Fibroblast of skin of scalp (primary cell): ENCODE measurements at regions not wholly inside any gene's neighbourhood (a gene's known extent, or its start where the extent isn't known, plus 50 kb on each side); places are given as distances from the start of the nearest gene placed in this dataset.

Experiments
- DNase-seq: peaks from one replicate; pipeline ENCODE4 v3.0.0-alpha.2; 2013

DNA sequence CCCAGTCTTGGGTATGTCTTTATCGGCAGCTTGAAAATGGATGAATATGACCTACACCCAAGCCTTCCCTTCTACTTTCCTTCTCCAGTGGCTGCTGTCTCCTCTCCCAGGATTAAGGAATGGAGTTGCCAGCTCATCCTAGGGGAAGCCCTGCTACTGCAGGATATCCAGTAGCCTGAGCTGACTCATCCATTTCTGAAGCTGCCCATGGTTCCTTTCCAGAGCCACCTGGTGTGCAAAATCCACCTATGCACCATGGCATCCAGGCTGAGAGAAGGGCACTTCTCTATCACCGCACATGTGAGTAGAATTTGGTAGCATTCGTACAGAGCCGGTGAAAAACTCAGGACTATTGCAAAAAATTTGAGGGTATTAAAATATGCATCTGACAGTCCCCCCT is 290.8 kb downstream of the YTHDC2 start:
- DNase-seq, result peak; percentile 18

DNA sequence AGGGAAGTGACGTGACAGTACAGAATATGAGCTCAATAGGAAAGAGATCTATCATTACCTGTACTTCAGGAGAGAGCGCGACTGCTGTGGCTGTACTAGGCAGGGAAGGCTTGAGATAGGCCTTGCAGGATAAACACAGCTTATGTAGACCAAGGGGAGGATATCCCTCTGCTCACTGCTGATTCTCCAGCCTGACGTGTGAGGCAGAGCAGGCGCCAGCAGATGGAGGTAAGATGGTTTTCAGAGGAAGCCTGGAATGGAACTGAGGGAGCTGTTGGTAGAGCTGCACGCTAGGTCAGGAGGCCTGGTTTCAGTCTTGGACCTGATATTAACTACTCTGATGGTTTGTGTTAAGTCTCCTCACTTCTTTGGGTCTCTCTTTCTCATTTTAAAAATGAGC is 291.4 kb downstream of the YTHDC2 start:
- DNase-seq, result no peak

DNA sequence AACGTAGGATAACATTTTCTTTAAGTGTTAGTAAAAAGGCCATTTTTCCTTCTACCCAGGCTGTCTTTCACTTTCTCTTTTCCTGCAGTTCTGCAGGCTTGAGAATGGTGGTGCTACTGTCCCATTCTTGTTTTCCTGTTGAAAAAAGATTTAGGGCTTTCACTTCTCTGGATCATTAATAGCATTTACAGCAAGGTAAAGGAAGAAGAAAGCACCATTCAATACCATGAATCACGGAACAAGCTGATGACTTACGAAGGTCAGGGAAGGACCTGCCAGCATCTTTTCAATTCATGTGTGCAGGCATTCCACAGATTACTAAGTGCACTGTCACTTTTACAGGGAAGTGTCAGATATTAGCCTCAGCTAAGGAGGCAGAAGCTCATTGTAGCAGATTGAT is 292.8 kb downstream of the YTHDC2 start:
- peak; percentile 58 for DNase-seq

DNA sequence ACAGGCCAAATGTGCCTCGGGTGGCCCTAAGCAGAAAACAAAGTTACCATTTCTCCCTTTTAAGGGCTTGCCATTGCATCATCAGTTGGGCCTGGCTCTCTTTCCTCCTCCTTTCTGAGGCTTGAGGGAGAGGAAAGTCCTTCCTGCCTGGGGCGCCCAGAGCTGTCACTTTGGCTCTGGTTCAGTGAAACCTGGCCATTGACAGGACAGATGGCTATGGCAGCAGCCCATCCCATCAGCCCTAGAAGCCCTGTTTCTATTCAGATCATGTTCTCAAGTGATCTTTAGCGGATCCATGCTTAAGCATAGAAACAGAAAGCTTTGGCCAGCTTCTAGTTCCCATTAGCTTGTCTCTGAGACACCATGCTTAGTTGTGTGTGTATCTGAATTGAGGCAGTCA is 293.4 kb downstream of the YTHDC2 start:
- peak; percentile 52 for DNase-seq

DNA sequence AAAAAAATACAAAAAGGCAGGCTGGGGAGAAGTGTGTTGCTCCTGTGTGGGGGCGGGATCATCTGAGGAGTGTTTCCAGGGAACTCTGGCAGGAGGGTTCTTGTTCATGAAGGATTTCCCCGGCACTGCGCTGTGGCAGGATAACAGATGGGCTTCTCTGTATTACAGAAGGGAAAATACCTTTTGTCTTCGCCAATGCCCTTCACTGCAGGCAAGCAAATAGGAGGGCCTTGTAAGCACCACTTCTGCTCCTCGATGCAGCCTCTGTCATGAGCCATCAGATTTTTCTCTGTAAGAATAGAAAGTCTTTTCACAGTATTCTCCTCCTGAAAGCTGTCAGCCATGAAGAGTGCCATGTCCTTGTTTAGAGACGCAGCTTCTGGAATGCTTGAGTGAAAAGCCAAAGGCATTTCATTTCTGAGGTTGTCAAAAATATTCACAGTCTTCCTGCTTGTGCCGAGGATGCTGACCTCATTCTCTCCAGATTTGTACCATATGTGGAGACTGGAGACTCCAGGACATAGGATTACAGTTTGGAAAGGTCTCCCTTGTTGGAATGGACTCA is 294.0 kb downstream of the YTHDC2 start:
- DNase-seq, result peak; percentile 84

DNA sequence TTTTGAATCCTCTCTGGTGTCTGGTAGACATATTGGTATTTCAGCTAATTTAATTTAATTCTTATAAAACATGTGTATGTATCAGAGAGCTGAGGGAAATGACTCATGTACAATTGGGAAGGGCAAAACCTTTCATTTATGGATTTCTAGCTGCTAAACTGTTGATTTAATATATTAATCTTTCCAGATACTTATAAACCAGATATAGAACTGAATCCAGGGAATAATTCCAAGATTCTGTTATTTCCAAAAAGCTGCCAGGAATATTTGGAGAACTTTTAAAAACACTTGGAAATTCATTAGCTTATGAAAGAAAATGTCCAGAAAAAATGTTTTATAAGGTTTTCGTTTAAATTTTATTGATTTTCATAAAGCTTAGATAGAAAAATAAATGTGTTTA is 295.5 kb downstream of the YTHDC2 start:
- no peak for DNase-seq

DNA sequence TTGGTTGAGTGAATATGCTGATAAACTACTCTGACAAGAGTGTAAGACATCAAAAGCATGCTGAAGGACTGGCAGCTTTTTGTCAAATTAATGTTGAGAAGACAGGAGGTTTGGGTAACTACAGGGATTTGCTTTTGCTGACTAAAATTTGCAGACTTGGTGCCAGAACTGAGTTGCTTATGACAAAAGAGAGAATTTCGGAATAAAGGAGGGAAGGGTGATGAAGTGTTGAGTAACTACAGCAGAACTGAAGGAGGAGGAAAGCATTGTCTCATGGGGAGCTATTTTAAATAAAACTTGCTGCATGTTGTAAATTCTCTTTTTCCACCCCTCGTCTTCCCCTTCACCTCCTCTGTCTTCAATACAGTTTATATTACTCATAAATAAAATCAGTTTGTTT is 296.1 kb downstream of the YTHDC2 start:
- no peak for DNase-seq

DNA sequence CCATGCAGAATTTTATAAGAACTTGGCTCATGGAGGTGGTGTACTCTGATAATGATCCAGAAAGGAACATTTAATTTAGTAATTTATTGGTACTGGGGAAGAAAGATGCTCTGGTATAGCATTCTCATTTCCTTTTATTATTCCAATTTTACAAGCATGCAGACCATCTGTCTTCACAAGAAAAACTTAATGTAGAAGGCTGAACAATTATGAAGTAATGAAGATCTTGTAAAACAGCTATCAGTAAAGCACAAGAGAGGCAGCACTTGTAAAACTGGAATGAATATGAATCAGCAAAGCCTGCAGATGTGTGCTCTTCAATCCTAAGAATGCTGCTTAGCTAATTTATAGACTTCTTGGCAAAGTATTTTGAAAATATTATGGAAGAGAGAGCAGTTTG is 300.0 kb downstream of the YTHDC2 start:
- no peak for DNase-seq

DNA sequence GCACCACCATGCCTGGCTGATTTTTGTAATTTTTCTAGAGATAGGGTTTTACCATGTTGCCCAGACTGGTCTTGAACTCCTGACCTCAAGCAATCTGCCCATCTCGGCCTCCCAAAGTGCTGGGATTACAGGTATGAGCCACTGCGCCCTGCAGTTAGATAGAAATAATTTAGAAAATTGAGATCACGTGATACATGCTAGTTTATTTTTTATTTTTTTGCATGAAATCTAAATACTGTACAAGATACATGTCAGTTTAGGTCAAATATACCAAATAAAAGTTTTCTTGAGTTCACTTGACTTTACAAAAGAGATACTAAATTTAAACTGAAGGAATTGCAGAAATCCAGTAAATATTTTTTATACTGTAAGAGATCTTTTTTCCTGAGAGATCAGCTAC is 304.2 kb downstream of the YTHDC2 start:
- no peak for DNase-seq

DNA sequence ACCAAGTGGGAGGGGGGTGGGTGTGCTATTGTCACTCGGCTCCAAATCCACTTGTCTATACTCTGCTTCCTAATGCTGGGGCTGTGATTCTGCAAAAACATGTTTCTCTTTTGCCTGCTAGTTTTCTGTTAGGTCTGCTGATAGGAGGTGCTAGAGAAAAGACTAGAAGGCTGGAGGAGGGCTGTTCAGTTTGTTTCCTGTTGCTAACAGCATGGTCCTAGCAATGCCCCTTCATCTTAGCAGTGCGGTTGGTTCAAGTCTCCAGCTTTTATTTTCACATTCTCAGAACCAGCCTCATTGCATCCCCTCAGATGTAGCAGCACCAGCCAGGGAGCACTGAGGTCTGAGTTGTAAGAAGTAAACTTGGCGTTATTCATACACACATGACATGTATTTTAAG is 310.2 kb downstream of the YTHDC2 start:
- DNase-seq, result no peak

DNA sequence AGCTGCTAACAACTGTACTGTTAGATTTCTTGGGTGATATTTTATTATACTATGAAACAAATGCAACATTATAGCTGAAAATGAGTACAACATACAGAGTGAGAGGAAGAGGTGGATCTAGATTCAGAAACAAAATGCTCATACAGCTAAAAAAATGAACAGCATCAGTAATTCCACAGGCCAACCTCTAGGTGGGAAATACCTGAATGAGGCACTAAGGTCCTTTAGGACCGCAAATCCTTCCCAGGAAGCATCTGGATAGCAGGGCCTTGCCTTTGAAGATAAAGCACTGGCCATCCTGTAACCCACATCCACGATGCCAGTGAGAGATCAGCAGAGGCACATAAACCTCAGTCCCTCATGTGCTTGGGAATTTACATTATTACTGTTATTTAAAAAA is 310.8 kb downstream of the YTHDC2 start:
- DNase-seq, result no peak

DNA sequence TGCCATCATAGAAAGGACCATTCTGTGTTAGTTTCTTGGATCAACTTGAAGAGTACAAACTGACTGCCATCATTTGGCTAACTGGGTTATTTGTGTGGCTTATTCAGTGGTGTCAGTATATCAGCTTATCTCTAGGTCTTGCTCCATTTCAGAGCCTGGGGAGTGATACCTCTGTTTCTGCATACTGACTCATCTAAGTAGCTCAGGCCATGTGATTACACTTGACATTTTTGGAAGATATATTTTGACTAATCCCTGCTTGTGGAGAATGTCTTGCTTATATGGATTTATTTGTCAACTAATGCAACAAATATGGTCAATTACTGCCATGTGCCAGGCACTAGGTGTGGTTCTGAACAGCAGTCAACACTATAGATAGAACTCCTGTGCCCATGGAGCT is 311.7 kb downstream of the YTHDC2 start:
- DNase-seq, result no peak

DNA sequence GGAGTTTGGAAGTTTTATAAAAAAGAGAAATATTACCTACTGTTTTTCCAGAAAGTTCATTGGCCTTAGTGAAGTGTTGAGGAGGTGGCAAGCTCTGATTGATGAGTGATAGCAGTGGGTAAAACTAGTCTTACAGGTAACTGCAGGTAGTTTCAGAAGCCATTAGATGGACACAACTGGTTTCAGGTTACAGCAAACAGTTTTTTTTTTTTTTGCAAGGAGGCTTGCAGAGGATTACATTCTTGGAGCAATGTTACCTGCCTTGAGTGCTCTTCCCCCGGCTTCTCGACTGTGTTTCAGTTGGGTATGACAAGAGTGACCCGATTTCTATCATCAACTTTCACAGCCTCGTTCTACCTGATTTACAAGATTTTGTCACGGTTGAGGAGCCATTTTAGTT is 333.4 kb downstream of the YTHDC2 start:
- no peak for DNase-seq

DNA sequence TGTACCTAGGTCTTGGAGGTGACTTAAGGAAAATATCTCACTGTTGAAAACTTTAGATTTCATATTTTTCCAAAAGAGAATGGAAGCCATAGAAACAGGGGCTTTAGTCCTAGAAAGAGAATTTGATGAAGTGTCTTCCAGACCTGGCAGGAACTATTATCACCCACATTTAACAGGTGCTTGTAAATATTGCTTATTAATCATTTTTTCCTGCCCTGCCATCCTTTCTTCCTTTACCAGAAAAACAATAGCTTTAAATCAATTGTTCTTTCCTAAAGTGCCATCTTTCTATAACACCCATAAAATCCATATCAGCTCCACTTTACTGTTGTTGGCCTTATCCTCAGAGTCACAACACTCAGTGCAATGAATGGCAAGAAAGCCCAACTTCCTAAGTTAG is 350.9 kb downstream of the YTHDC2 start:
- DNase-seq, result no peak

DNA sequence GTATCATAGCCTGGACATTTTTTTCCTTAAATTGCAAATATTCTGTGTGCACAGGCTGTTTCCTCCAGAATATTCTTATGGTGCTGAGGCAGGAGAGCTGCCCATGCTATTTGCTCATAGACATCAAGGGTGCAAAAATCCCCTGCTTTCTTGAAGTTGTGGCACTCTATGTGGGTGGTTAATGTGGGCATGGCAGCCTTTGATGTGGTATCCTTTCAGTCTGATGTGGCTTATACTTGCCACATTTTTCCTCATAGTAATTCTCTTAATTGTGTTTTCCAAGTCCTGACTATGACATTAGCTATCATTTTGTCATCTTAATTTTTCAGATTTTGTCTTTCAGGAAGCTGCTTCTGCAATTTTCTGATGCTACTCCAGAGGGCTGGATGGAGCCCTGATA is 353.3 kb downstream of the YTHDC2 start:
- DNase-seq, result no peak

DNA sequence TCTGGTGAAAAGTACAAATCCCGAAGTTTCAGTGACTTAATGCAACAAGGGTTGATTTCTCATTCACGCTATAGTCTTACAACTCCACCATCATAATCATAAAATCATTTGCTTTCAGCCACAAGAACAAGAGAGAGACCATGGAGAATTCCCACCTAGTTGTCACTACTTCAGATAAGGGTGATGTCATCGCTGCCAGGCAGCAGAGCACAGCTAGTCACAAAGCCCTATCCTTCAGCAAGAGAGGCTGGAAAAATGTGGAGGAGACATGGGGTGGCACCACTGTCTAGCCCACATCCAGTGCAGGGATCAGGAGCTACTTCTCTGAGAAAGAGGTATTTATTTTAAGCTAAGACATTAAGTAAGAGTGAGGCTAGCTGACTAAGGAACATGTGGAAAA is 356.1 kb downstream of the YTHDC2 start:
- DNase-seq, result no peak

DNA sequence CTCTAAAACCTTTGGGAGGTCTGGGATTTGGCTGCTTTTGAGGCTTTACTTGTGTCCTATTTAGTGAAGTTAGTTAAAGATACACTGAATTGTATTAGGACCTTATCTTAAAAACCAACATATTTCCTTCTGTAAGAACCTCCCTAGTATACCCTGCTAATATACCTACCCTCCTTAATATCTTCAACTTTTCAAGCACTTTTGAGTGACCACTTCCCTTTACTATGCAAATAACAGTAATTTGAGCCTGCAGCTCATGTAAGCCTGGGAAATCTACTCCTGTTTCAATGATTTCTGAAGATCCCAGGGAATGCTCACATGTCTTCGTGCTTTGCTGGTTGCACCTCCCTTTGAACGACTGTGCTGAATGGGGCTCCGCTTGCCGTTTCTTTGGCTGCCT is 358.5 kb downstream of the YTHDC2 start:
- no peak for DNase-seq

DNA sequence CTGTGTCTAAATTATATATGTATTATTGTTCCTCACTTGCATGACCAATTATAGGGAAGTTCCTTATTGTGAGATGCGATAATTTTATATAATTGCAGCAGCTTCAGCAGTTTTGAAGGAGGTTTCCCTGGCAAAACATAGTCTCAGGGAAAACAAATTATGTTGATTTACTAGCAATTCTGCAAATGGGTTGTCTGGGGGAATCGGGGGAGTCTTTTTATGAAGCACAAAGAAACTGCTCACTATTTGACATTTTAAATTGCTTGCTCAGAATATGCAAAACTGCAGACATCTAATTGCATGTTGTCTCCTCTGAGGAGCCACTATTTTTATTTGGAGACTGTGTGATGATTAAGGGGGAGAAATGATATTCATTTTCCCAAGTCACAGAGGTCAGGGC is 361.6 kb downstream of the YTHDC2 start:
- no peak for DNase-seq

DNA sequence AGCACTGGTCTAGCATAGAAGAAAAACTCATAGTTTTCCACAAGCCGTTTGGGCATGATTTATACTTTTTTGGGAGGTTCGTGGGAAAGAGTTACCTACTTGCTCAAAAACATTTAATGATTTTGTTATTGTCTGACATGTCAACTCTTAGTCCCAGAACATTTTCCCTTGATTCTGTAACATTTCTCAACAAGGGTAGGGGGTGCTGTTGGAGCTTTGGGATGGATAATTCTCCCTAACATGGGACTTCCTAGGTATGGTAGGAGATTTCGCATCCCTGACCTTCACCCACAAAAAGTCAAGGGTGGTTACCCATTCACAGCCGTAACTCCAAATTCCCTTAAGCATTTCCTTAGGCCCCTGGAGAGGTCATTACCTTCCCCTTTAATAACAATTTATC is 378.0 kb downstream of the YTHDC2 start:
- no peak for DNase-seq

DNA sequence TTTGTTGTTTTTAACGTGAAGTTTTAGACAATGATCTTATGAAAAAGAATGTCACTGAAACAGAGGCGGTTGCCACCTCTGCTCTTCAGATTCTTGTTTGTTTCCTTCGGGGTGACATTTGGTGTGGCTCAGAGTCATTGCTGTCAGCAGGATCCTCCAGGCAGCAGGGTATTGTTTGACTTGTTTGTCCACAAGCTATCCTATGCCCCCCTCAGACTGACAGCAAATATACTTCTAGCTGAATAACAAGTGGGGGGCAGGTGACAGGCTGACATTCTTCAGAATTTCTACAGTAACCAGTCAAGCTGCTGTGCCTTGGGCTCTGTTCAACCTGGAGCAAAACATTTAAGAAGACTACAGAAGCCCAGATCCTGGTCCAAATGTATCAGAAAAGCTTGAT is 383.3 kb downstream of the YTHDC2 start:
- no peak for DNase-seq

DNA sequence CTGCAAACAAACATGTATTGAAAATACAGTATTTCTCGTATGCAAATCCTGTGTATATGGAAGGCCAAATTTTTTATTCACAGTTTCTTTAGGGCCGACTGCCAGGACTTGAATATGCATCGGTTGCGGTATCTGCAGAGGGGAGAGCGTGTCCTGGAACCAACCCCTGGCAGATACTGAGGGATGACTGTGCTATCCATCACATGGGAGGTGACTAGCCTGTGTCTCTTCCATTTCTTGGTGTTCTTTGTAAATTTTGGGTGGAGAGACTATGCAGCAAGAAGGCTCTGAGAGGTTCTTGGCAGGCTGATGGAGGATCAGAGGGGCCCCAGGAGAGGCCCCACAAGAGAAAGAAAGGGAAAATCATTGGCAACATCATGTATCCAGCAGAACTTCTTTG is 384.3 kb downstream of the YTHDC2 start:
- DNase-seq, result no peak

DNA sequence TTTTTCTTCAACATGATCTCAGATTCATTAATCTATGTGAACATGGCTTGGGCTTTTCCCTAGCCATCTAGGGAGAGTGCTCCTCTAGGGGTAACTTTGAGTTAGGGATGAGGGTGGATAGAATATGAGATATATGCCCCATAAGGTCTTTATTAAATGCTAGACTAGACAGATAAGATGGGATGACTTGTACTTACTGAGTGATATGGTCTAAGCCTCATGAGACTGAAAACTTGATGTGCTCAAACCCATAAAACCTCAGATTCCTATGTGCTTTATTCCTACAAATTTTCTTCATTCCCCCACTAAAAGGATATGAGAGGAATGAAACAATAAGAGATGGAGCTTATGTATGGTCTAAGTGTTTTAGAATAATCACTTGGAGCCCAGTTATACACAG is 386.6 kb downstream of the YTHDC2 start:
- no peak for DNase-seq

DNA sequence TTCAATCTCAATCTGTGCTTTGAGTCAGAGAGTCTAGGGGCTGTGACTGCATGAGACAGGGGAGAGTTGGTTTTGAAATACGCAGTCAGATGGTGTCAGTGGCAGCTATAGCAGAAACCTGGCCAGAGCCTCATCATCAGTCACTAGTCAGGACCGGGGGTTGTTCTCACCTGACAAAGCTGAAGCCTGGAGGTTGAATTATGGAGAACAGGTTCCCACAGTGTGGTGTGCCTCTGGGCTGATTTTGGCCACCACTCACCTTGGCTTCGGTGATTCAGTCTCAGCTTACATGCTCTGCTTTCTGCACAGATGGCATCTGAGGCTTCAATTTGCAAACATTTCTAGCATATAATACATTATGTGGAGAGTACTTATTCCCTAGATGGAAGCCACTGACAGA is 387.3 kb downstream of the YTHDC2 start:
- DNase-seq, result no peak

DNA sequence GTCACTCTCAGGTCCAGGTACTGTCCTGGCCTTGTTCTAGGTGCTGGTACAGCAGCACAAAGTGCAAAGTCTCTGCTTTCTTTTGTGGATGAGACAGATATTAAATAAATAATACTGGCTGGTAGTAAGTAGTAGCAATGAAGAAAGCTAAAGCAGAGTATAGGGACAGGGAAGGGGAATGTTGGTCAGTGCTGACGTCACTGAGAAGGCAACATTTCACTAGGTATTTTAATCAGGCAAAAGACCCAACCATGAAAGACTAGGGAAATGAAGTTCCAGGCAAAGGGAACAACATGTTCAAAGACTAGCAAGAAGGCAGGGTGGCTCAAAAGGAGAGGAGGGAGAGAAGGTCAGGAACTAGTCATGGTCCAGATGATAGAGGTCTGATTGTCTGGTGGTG is 388.2 kb downstream of the YTHDC2 start:
- DNase-seq, result no peak

DNA sequence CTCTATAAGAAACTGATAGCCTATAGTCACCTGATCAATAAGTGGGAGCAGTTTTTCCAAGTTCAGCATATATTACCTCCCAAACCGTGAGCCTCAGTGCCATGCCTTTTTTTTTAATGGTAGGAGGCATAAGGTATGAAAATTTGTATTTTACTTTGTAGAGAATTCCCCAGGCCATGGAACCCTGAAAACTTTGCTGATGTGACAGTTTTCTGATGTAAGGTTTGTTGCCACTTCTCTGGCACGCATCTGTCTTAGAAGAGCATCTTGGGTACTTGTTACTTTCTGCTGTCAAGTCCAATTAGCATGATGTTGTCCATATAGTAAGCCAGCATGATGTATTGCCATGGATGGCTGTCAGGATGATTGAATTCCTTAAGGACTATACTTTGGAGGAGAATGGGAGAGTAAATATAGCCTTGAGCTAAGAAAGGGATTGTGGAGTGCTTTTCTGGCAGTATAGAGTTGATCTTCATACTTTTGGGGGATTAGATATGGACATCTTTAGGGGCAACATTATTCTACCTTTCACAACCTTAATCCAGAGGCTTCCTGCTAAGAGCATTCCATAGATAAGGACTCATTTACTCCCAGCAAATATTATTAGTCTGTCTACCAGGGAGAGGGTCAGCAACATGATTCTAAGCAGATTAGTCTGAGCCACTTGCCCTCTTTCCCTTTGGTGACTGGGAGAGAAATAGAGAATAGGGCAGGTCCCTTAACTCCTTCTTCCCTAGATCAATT is 389.6 kb downstream of the YTHDC2 start:
- no peak for DNase-seq
